ENCODE measurements at regions not wholly inside any gene's neighbourhood (a gene's known extent, or its start where the extent isn't known, plus 50 kb on each side); places are given as distances from the start of the nearest gene placed in this dataset.

- ATAC-seq (replicated peaks in 6 of 8), result peak in 7 of 8 experiments; percentile 39 to 98 (median 90)
- H3K4me3 ChIP-seq, result no peak overlapping the region
- in situ Hi-C loops (cut with MboI; ENCODE audit: low pct_unique_long_range_greater_than_20kb in 2 of 9, low sequenced_read_pairs in 9 of 9, unreplicated experiment in 9 of 9), result no loop called here
- peak overlapping the region in 1 of 2 donors; percentile 54 for H3K27ac ChIP-seq
- peaks cover 11 to 22% of the 10 kb centered on the region in 2 donors for H3K4me1 ChIP-seq (replicated peaks in 1 of 2)
Measured at GRCh38 chr1:190540366-190540765, 62.7 kb upstream of the BRINP3 start.

GRCh38 chr1:190551638-190552037 lies 74.0 kb upstream of the BRINP3 start:
- ATAC-seq (replicated peaks in 6 of 8), result no peak
- Histone ChIP-seq H3K27ac (no peak overlapping the region), H3K4me3 (no peak overlapping the region), H3K4me1 (replicated peaks in 1 of 2) (peaks cover 3 to 4% of the 10 kb centered on the region in 2 donors)
- 0 to 44% (median 8%) methylated on average over 1 of the region's 1 CpG; no CpG with 5 or more reads in 1 of the 10 experiments for WGBS, 10 experiments
- in situ Hi-C loops (cut with MboI; ENCODE audit: low pct_unique_long_range_greater_than_20kb in 2 of 9, low sequenced_read_pairs in 9 of 9, unreplicated experiment in 9 of 9), result no loop called here

- 0 to 90% (median 83%) methylated on average over 1 of the region's 1 CpG; no CpG with 5 or more reads in 2 of the 10 experiments for WGBS, 10 experiments
- H3K4me1 ChIP-seq (replicated peaks in 1 of 2), result no peaks in the 10 kb centered on the region
- ATAC-seq (replicated peaks in 6 of 8), result no peak
- no peak overlapping the region for H3K27ac ChIP-seq
- in situ Hi-C loops (cut with MboI; ENCODE audit: low pct_unique_long_range_greater_than_20kb in 2 of 9, low sequenced_read_pairs in 9 of 9, unreplicated experiment in 9 of 9), result no loop called here
- no peak overlapping the region for H3K4me3 ChIP-seq
Measured at GRCh38 chr1:190560161-190560681, 82.6 kb upstream of the BRINP3 start.

GRCh38 chr1:190563230-190563629 lies 85.6 kb upstream of the BRINP3 start:
- 8 to 100% (median 80%) methylated on average over 1 to 9 of the region's 9 CpGs; no CpG with 5 or more reads in 1 of the 10 experiments for WGBS, 10 experiments

GRCh38 chr1:190564117-190564516 lies 86.5 kb upstream of the BRINP3 start:
- Histone ChIP-seq H3K4me3 (no peak overlapping the region), H3K27ac (no peak overlapping the region), H3K4me1 (replicated peaks in 1 of 2) (no peaks in the 10 kb centered on the region)
- ATAC-seq (replicated peaks in 6 of 8), result no peak
- in situ Hi-C loops (cut with MboI; ENCODE audit: low pct_unique_long_range_greater_than_20kb in 2 of 9, low sequenced_read_pairs in 9 of 9, unreplicated experiment in 9 of 9), result no loop called here
- 48 to 100% (median 100%) methylated on average over 2 of the region's 2 CpGs; no CpG with 5 or more reads in 5 of the 10 experiments for WGBS, 10 experiments

More at GRCh38 chr1:190563230-190563629, 85.6 kb upstream of the BRINP3 start:
- no peak for ATAC-seq (replicated peaks in 6 of 8)
- no peaks in the 10 kb centered on the region for H3K4me1 ChIP-seq (replicated peaks in 1 of 2)
- no peak overlapping the region for H3K4me3 ChIP-seq
- H3K27ac ChIP-seq, result no peak overlapping the region
- in situ Hi-C loops (cut with MboI; ENCODE audit: low pct_unique_long_range_greater_than_20kb in 2 of 9, low sequenced_read_pairs in 9 of 9, unreplicated experiment in 9 of 9), result no loop called here

- WGBS, 10 experiments, result 0 to 96% (median 88%) methylated on average over 1 to 5 of the region's 5 CpGs; no CpG with 5 or more reads in 2 of the 10 experiments
- ATAC-seq (replicated peaks in 6 of 8), result peak in 2 of 8 experiments; percentile 36 to 83
- no peaks in the 10 kb centered on the region for H3K4me1 ChIP-seq (replicated peaks in 1 of 2)
- H3K4me3 ChIP-seq, result no peak overlapping the region
- in situ Hi-C loops (cut with MboI; ENCODE audit: low pct_unique_long_range_greater_than_20kb in 2 of 9, low sequenced_read_pairs in 9 of 9, unreplicated experiment in 9 of 9), result no loop called here
- H3K27ac ChIP-seq, result no peak overlapping the region
Measured at GRCh38 chr1:190578017-190578416, 100.4 kb upstream of the BRINP3 start.

GRCh38 chr1:190578526-190578925 lies 100.9 kb upstream of the BRINP3 start:
- no peaks in the 10 kb centered on the region for H3K4me1 ChIP-seq (replicated peaks in 1 of 2)
- WGBS, 10 experiments, result 5 to 96% (median 89%) methylated on average over 4 to 6 of the region's 6 CpGs
- in situ Hi-C loops (cut with MboI; ENCODE audit: low pct_unique_long_range_greater_than_20kb in 2 of 9, low sequenced_read_pairs in 9 of 9, unreplicated experiment in 9 of 9), result no loop called here
- ATAC-seq (replicated peaks in 6 of 8), result peak in 1 of 8 experiments; percentile 13
- no peak overlapping the region for H3K4me3 ChIP-seq
- H3K27ac ChIP-seq, result no peak overlapping the region

- no peak overlapping the region for H3K4me3 ChIP-seq
- H3K27ac ChIP-seq, result no peak overlapping the region
- WGBS, 10 experiments, result 0 to 100% (median 29%) methylated on average over 1 of the region's 1 CpG; no CpG with 5 or more reads in 3 of the 10 experiments
- in situ Hi-C loops (cut with MboI; ENCODE audit: low pct_unique_long_range_greater_than_20kb in 2 of 9, low sequenced_read_pairs in 9 of 9, unreplicated experiment in 9 of 9), result no loop called here
- no peak for ATAC-seq (replicated peaks in 6 of 8)
- H3K4me1 ChIP-seq (replicated peaks in 1 of 2), result no peaks in the 10 kb centered on the region
Measured at GRCh38 chr1:190579552-190580193, 102.0 kb upstream of the BRINP3 start.

GRCh38 chr1:190583862-190584261 lies 106.2 kb upstream of the BRINP3 start:
- no peak overlapping the region for H3K4me3 ChIP-seq
- ATAC-seq (replicated peaks in 6 of 8), result no peak
- no peak overlapping the region for H3K27ac ChIP-seq
- 42 to 98% (median 92%) methylated on average over 3 of the region's 3 CpGs for WGBS, 10 experiments
- no peaks in the 10 kb centered on the region for H3K4me1 ChIP-seq (replicated peaks in 1 of 2)
- in situ Hi-C loops (cut with MboI; ENCODE audit: low pct_unique_long_range_greater_than_20kb in 2 of 9, low sequenced_read_pairs in 9 of 9, unreplicated experiment in 9 of 9), result no loop called here

GRCh38 chr1:190588424-190588823 lies 110.8 kb upstream of the BRINP3 start:
- ATAC-seq (replicated peaks in 6 of 8), result no peak
- H3K4me3 ChIP-seq, result no peak overlapping the region
- 9 to 100% (median 84%) methylated on average over 1 of the region's 1 CpG; no CpG with 5 or more reads in 2 of the 10 experiments for WGBS, 10 experiments
- in situ Hi-C loops (cut with MboI; ENCODE audit: low pct_unique_long_range_greater_than_20kb in 2 of 9, low sequenced_read_pairs in 9 of 9, unreplicated experiment in 9 of 9), result no loop called here
- H3K4me1 ChIP-seq (replicated peaks in 1 of 2), result no peaks in the 10 kb centered on the region
- H3K27ac ChIP-seq, result no peak overlapping the region

GRCh38 chr1:190595438-190595837 lies 117.8 kb upstream of the BRINP3 start:
- no peaks in the 10 kb centered on the region for H3K4me1 ChIP-seq (replicated peaks in 1 of 2)
- no peak for ATAC-seq (replicated peaks in 6 of 8)

GRCh38 chr1:190597294-190597693 lies 119.6 kb upstream of the BRINP3 start:
- ATAC-seq (replicated peaks in 6 of 8), result no peak
- WGBS, 10 experiments, result 0 to 86% (median 56%) methylated on average over 1 of the region's 1 CpG; no CpG with 5 or more reads in 4 of the 10 experiments
- in situ Hi-C loops (cut with MboI; ENCODE audit: low pct_unique_long_range_greater_than_20kb in 2 of 9, low sequenced_read_pairs in 9 of 9, unreplicated experiment in 9 of 9), result no loop called here
- H3K27ac ChIP-seq, result no peak overlapping the region
- H3K4me1 ChIP-seq (replicated peaks in 1 of 2), result no peaks in the 10 kb centered on the region
- no peak overlapping the region for H3K4me3 ChIP-seq

More at GRCh38 chr1:190595438-190595837, 117.8 kb upstream of the BRINP3 start:
- WGBS, 10 experiments, result 55 to 100% (median 94%) methylated on average over 1 to 2 of the region's 2 CpGs; no CpG with 5 or more reads in 2 of the 10 experiments
- in situ Hi-C loops (cut with MboI; ENCODE audit: low pct_unique_long_range_greater_than_20kb in 2 of 9, low sequenced_read_pairs in 9 of 9, unreplicated experiment in 9 of 9), result no loop called here
- Histone ChIP-seq H3K27ac (no peak overlapping the region), H3K4me3 (no peak overlapping the region)

GRCh38 chr1:190599670-190600069 lies 122.0 kb upstream of the BRINP3 start:
- H3K4me1 ChIP-seq (replicated peaks in 1 of 2), result no peaks in the 10 kb centered on the region
- no peak overlapping the region for H3K4me3 ChIP-seq
- ATAC-seq (replicated peaks in 6 of 8), result no peak
- in situ Hi-C loops (cut with MboI; ENCODE audit: low pct_unique_long_range_greater_than_20kb in 2 of 9, low sequenced_read_pairs in 9 of 9, unreplicated experiment in 9 of 9), result no loop called here
- no peak overlapping the region for H3K27ac ChIP-seq

- no peaks in the 10 kb centered on the region for H3K4me1 ChIP-seq (replicated peaks in 1 of 2)
- H3K27ac ChIP-seq, result no peak overlapping the region
- 3 to 96% (median 57%) methylated on average over 1 to 3 of the region's 3 CpGs for WGBS, 10 experiments
- in situ Hi-C loops (cut with MboI; ENCODE audit: low pct_unique_long_range_greater_than_20kb in 2 of 9, low sequenced_read_pairs in 9 of 9, unreplicated experiment in 9 of 9), result no loop called here
- H3K4me3 ChIP-seq, result no peak overlapping the region
- no peak for ATAC-seq (replicated peaks in 6 of 8)
Measured at GRCh38 chr1:190602325-190602724, 124.7 kb upstream of the BRINP3 start.
